ENCODE measurements at regions not wholly inside any gene's neighbourhood (a gene's known extent, or its start where the extent isn't known, plus 50 kb on each side); places are given as distances from the start of the nearest gene placed in this dataset.

- Histone ChIP-seq H3K27ac (ENCODE audit: poor library complexity, severe bottlenecking) (no peak overlapping the region), H3K27me3 (ENCODE audit: insufficient read depth, poor library complexity, severe bottlenecking) (no peaks in the 10 kb centered on the region), H3K36me3 (ENCODE audit: low read depth) (no peaks in the 10 kb centered on the region), H3K4me1 (ENCODE audit: insufficient read depth, poor library complexity, severe bottlenecking) (no peaks in the 10 kb centered on the region), H3K9me3 (ENCODE audit: severe bottlenecking) (no peaks in the 10 kb centered on the region), H3K4me3 (ENCODE audit: severe bottlenecking) (no peak overlapping the region)
- no peak for TF ChIP-seq CTCF (IDR thresholded peaks at IDR 0.05; ENCODE audit: poor library complexity, severe bottlenecking)
- DNase-seq (ENCODE audit: low spot score) (no peak), ATAC-seq (ENCODE audit: low read depth) (no peak)
These were observed 183.8 kb downstream of the TFCP2L1 start for GRCh38 chr2:121101093-121101715.

DNA sequence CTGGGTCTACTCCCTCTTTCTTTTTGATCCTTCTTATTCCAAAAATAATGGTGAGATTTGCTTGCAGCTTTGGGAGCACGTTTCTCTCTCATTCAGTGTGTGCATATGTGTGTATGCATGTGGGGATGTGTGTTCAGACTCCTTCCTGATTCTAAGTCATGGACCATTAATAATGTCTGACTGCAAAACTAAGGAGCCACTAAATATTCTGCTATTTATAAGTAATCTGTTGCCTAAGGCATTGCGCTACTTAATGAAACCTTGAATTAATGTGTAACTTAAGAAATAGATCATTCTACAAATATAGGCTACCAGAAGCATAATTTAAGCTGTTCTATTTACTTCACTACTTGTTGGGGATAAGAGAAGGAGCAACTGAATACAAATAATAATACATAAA is 182.1 kb downstream of the TFCP2L1 start:
- H3K27ac ChIP-seq (ENCODE audit: poor library complexity, severe bottlenecking) = no peak overlapping the region
- no peaks in the 10 kb centered on the region for H3K9me3 ChIP-seq (ENCODE audit: severe bottlenecking)
- no peaks in the 10 kb centered on the region for H3K27me3 ChIP-seq (ENCODE audit: insufficient read depth, poor library complexity, severe bottlenecking)
- ATAC-seq (ENCODE audit: low read depth) (no peak), DNase-seq (ENCODE audit: low spot score) (no peak)
- H3K4me3 ChIP-seq (ENCODE audit: severe bottlenecking) = no peak overlapping the region
- no peaks in the 10 kb centered on the region for H3K36me3 ChIP-seq (ENCODE audit: low read depth)
- no peaks in the 10 kb centered on the region for H3K4me1 ChIP-seq (ENCODE audit: insufficient read depth, poor library complexity, severe bottlenecking)
- no peak for TF ChIP-seq CTCF (IDR thresholded peaks at IDR 0.05; ENCODE audit: poor library complexity, severe bottlenecking)

DNA sequence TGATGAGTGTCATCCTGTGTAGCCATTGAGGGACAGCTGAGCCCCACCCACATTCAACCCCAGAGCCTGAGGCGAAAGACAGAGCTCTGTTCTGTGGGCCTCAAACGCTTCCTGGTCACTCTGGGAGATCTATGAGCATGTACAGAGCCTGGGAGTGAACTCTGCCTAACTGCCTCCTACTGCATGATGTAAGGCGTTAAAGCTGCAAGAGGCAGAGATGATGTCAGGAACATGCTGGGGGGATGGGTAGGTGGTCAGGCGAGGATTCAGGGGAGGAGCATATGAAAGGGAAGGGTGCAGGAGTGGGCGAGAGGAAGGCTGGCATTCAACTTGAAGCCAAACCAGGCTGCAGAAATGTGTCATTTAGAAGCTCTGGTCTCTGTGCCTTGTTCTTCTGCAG is 181.0 kb downstream of the TFCP2L1 start:
- no peak overlapping the region for H3K27ac ChIP-seq (ENCODE audit: poor library complexity, severe bottlenecking)
- H3K4me1 ChIP-seq (ENCODE audit: insufficient read depth, poor library complexity, severe bottlenecking) = no peaks in the 10 kb centered on the region
- ATAC-seq (ENCODE audit: low read depth) (no peak), DNase-seq (ENCODE audit: low spot score) (no peak)
- no peaks in the 10 kb centered on the region for H3K9me3 ChIP-seq (ENCODE audit: severe bottlenecking)
- no peaks in the 10 kb centered on the region for H3K27me3 ChIP-seq (ENCODE audit: insufficient read depth, poor library complexity, severe bottlenecking)
- H3K4me3 ChIP-seq (ENCODE audit: severe bottlenecking) = no peak overlapping the region
- H3K36me3 ChIP-seq (ENCODE audit: low read depth) = no peaks in the 10 kb centered on the region
- no peak for TF ChIP-seq CTCF (IDR thresholded peaks at IDR 0.05; ENCODE audit: poor library complexity, severe bottlenecking)

GRCh38 chr2:121104721-121105141 is 180.3 kb downstream of the TFCP2L1 start:
- no peak for TF ChIP-seq CTCF (IDR thresholded peaks at IDR 0.05; ENCODE audit: poor library complexity, severe bottlenecking)
- H3K9me3 ChIP-seq (ENCODE audit: severe bottlenecking) = no peaks in the 10 kb centered on the region
- H3K36me3 ChIP-seq (ENCODE audit: low read depth) = no peaks in the 10 kb centered on the region
- H3K27ac ChIP-seq (ENCODE audit: poor library complexity, severe bottlenecking) = no peak overlapping the region
- H3K4me3 ChIP-seq (ENCODE audit: severe bottlenecking) = no peak overlapping the region
- no peak for DNase-seq (ENCODE audit: low spot score)
- no peaks in the 10 kb centered on the region for H3K4me1 ChIP-seq (ENCODE audit: insufficient read depth, poor library complexity, severe bottlenecking)
- H3K27me3 ChIP-seq (ENCODE audit: insufficient read depth, poor library complexity, severe bottlenecking) = no peaks in the 10 kb centered on the region
- peak; percentile 23; the same call in 1 of the 3 replicates for ATAC-seq (ENCODE audit: low read depth)

- Histone ChIP-seq H3K4me1 (ENCODE audit: insufficient read depth, poor library complexity, severe bottlenecking) (no peaks in the 10 kb centered on the region), H3K4me3 (ENCODE audit: severe bottlenecking) (no peak overlapping the region), H3K27me3 (ENCODE audit: insufficient read depth, poor library complexity, severe bottlenecking) (no peaks in the 10 kb centered on the region), H3K9me3 (ENCODE audit: severe bottlenecking) (no peaks in the 10 kb centered on the region), H3K36me3 (ENCODE audit: low read depth) (no peaks in the 10 kb centered on the region), H3K27ac (ENCODE audit: poor library complexity, severe bottlenecking) (no peak overlapping the region)
- ATAC-seq (ENCODE audit: low read depth) (no peak), DNase-seq (ENCODE audit: low spot score) (no peak)
- no peak for TF ChIP-seq CTCF (IDR thresholded peaks at IDR 0.05; ENCODE audit: poor library complexity, severe bottlenecking)
These were observed 174.1 kb downstream of the TFCP2L1 start for GRCh38 chr2:121110924-121111323.

All from RWPE2 (cell line).